ENCODE measurements at regions not wholly inside any gene's neighbourhood (a gene's known extent, or its start where the extent isn't known, plus 50 kb on each side); places are given as distances from the start of the nearest gene placed in this dataset.

DNA sequence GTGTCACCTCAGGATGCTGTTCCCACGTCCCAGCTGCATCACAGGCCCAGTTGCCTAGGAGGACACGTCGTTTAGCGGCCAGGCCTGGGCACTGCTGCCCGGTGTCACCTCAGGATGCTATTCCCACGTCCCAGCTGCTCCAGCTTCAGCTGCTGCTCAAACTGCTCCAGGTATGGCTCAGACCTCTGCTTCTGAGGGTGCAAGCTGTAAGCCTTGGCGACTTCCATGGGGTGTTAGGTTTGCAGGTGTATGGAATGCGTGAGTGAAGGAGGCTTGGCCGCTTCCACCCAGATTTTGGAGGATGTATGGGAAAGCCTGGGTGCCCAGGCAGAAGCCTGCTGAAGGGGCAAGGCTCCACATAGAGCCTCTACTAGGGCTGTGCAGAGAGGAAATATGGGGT lies 205.3 kb upstream of the B3GAT1 start:
- DNase-seq (no peak), ATAC-seq (no peak)
- H3K4me1 ChIP-seq, result no peaks in the 10 kb centered on the region
- no peaks in the 10 kb centered on the region for H3K27me3 ChIP-seq
- TF ChIP-seq POLR2A (IDR thresholded peaks at IDR 0.05), result no peak
- TF ChIP-seq, protein P1, sequence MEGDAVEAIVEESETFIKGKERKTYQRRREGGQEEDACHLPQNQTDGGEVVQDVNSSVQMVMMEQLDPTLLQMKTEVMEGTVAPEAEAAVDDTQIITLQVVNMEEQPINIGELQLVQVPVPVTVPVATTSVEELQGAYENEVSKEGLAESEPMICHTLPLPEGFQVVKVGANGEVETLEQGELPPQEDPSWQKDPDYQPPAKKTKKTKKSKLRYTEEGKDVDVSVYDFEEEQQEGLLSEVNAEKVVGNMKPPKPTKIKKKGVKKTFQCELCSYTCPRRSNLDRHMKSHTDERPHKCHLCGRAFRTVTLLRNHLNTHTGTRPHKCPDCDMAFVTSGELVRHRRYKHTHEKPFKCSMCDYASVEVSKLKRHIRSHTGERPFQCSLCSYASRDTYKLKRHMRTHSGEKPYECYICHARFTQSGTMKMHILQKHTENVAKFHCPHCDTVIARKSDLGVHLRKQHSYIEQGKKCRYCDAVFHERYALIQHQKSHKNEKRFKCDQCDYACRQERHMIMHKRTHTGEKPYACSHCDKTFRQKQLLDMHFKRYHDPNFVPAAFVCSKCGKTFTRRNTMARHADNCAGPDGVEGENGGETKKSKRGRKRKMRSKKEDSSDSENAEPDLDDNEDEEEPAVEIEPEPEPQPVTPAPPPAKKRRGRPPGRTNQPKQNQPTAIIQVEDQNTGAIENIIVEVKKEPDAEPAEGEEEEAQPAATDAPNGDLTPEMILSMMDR (IDR thresholded peaks at IDR 0.05 in 4 of 5, conservative IDR thresholded peaks at IDR 0.05 in 1 of 5), result no peak
- no peaks in the 10 kb centered on the region for H3K9me3 ChIP-seq
- intact Hi-C loops (cut with DNase I; ENCODE audit: low total_unique reads) (no loop called here), in situ Hi-C loops (cut with MboI; ENCODE audit: low sequenced_read_pairs in 4 of 4) (no loop called here)
- no peak overlapping the region for H3K27ac ChIP-seq
- H3K4me3 ChIP-seq, result no peak overlapping the region
- H3K36me3 ChIP-seq, result no peaks in the 10 kb centered on the region

- Histone ChIP-seq H3K4me3 (no peak overlapping the region), H3K36me3 (no peaks in the 10 kb centered on the region), H3K9me3 (no peaks in the 10 kb centered on the region), H3K4me1 (no peaks in the 10 kb centered on the region), H3K27ac (no peak overlapping the region), H3K27me3 (no peaks in the 10 kb centered on the region)
- no peak for TF ChIP-seq POLR2A (IDR thresholded peaks at IDR 0.05)
- TF ChIP-seq, protein P1 (IDR thresholded peaks at IDR 0.05 in 4 of 5, conservative IDR thresholded peaks at IDR 0.05 in 1 of 5), result no peak
- DNase-seq (no peak), ATAC-seq (no peak)
- in situ Hi-C loops (cut with MboI; ENCODE audit: low sequenced_read_pairs in 4 of 4) (no loop called here), intact Hi-C loops (cut with DNase I; ENCODE audit: low total_unique reads) (no loop called here)
These were observed 204.0 kb upstream of the B3GAT1 start for GRCh38 chr11:134616038-134616437.

GRCh38 chr11:134615041-134615615 lies 203.1 kb upstream of the B3GAT1 start:
- DNase-seq, result no peak
- in situ Hi-C loops (cut with MboI; ENCODE audit: low sequenced_read_pairs in 4 of 4), result no loop called here
- H3K36me3 ChIP-seq, result no peaks in the 10 kb centered on the region

DNA sequence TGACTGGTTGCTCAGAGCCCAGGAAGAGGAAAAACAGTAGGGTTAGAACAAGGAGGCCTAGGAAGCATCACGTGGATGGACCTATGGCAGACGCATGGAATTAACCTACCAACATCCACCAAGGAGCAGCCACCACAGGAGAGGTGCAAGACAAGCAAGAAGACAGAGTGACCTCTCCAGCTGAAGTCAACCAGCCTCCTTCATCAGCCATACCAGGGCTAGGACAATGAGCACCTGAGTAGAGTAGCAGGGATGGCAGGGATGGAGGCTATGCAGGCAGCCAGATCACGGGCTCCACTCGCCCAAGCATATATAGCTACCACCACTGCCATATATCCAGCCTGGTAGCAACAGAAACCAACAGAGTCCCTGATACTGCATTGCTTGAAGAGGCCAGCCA lies 202.1 kb upstream of the B3GAT1 start:
- H3K4me3 ChIP-seq, result no peak overlapping the region
- TF ChIP-seq POLR2A (IDR thresholded peaks at IDR 0.05), result no peak
- TF ChIP-seq, protein P1 (IDR thresholded peaks at IDR 0.05 in 4 of 5, conservative IDR thresholded peaks at IDR 0.05 in 1 of 5), result no peak
- no peaks in the 10 kb centered on the region for H3K4me1 ChIP-seq
- H3K36me3 ChIP-seq, result no peaks in the 10 kb centered on the region
- no peak for DNase-seq
- intact Hi-C loops (cut with DNase I; ENCODE audit: low total_unique reads) (no loop called here), in situ Hi-C loops (cut with MboI; ENCODE audit: low sequenced_read_pairs in 4 of 4) (no loop called here)
- H3K27ac ChIP-seq, result no peak overlapping the region
- ATAC-seq, result no peak
- H3K9me3 ChIP-seq, result no peaks in the 10 kb centered on the region
- no peaks in the 10 kb centered on the region for H3K27me3 ChIP-seq

More at GRCh38 chr11:134615041-134615615, 203.1 kb upstream of the B3GAT1 start:
- H3K9me3 ChIP-seq, result no peaks in the 10 kb centered on the region
- H3K4me3 ChIP-seq, result no peak overlapping the region
- H3K27me3 ChIP-seq, result no peaks in the 10 kb centered on the region
- intact Hi-C loops (cut with DNase I; ENCODE audit: low total_unique reads), result no loop called here
- TF ChIP-seq, protein P1 (IDR thresholded peaks at IDR 0.05 in 4 of 5, conservative IDR thresholded peaks at IDR 0.05 in 1 of 5), result no peak
- no peak for TF ChIP-seq POLR2A (IDR thresholded peaks at IDR 0.05)
- no peak for ATAC-seq
- no peaks in the 10 kb centered on the region for H3K4me1 ChIP-seq
- H3K27ac ChIP-seq, result no peak overlapping the region

DNA sequence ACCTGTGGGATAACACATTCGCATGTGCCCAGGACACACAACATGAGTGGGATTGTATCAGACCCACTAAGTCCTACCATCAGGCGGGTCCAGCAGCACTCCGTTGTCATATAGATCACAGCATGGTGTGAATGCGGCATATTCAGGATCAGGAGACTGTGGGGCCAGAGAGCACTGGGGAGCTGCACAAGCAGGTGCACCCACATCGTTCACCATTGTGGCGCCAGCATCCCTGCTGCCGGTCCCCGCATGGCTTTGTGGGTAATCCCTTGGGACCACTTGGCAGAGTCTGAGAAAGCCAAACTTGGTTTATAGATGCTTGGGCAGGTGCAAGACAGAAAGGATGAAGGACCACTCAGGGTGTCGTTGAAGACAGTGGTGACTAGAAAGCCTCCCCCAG lies 201.6 kb upstream of the B3GAT1 start:
- Histone ChIP-seq H3K36me3 (no peaks in the 10 kb centered on the region), H3K9me3 (no peaks in the 10 kb centered on the region), H3K27ac (no peak overlapping the region), H3K4me3 (no peak overlapping the region), H3K27me3 (no peaks in the 10 kb centered on the region), H3K4me1 (no peaks in the 10 kb centered on the region)
- in situ Hi-C loops (cut with MboI; ENCODE audit: low sequenced_read_pairs in 4 of 4) (no loop called here), intact Hi-C loops (cut with DNase I; ENCODE audit: low total_unique reads) (no loop called here)
- TF ChIP-seq, protein P1 (IDR thresholded peaks at IDR 0.05 in 4 of 5, conservative IDR thresholded peaks at IDR 0.05 in 1 of 5), result no peak
- no peak for TF ChIP-seq POLR2A (IDR thresholded peaks at IDR 0.05)
- DNase-seq, result no peak
- no peak for ATAC-seq
